GM23248 (cell line): ENCODE measurements at regions not wholly inside any gene's neighbourhood (a gene's known extent, or its start where the extent isn't known, plus 50 kb on each side); places are given as distances from the start of the nearest gene placed in this dataset.

ENCODE experiments used
- EZH2 ChIP-seq: fragments of 200-600 bp; sonication (generic); IDR thresholded peaks from 2 replicates; pipeline ENCODE4 v1.6.1; 2018; ENCODE audit warnings: antibody characterized with exemption, mild to moderate bottlenecking; ENCODE audit not compliant: insufficient read depth, poor library complexity, severe bottlenecking
- EZH2phosphoT487 ChIP-seq: fragments of 200-600 bp; sonication (generic); IDR thresholded peaks from 2 replicates; pipeline ENCODE4 v1.6.1; 2018; ENCODE audit warnings: antibody characterized with exemption, moderate library complexity, mild to moderate bottlenecking, low read depth; ENCODE audit not compliant: insufficient read depth

DNA sequence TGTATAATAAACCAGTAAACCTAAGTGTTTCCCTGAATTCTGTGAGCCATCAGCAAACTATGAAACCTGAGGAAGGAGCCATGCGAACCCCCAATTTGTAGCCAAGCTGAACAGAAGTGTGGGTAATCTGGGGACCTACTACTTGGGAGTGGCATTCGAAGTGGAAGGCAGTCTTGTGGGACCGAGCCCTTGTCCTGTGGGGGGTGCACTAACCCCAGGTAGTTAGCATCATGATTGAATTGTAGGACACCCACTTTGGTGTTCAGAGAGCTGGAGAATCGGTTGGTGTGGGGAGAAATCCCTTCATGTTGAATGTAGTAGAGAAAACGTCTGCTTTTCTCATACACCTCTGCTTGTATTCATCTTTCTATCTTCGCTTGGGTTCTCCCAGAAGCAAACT lies 79.7 kb upstream of the CPHXL start:
- TF ChIP-seq EZH2 (no peak), EZH2phosphoT487 (no peak)
